ENCODE measurements at regions not wholly inside any gene's neighbourhood (a gene's known extent, or its start where the extent isn't known, plus 50 kb on each side); places are given as distances from the start of the nearest gene placed in this dataset.

GRCh38 chr21:38610623-38611251 is 112.5 kb upstream of the ERG start:
- TF ChIP-seq, protein P1, sequence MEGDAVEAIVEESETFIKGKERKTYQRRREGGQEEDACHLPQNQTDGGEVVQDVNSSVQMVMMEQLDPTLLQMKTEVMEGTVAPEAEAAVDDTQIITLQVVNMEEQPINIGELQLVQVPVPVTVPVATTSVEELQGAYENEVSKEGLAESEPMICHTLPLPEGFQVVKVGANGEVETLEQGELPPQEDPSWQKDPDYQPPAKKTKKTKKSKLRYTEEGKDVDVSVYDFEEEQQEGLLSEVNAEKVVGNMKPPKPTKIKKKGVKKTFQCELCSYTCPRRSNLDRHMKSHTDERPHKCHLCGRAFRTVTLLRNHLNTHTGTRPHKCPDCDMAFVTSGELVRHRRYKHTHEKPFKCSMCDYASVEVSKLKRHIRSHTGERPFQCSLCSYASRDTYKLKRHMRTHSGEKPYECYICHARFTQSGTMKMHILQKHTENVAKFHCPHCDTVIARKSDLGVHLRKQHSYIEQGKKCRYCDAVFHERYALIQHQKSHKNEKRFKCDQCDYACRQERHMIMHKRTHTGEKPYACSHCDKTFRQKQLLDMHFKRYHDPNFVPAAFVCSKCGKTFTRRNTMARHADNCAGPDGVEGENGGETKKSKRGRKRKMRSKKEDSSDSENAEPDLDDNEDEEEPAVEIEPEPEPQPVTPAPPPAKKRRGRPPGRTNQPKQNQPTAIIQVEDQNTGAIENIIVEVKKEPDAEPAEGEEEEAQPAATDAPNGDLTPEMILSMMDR (conservative IDR thresholded peaks at IDR 0.05), result no peak
- TF ChIP-seq EZH2 (IDR thresholded peaks at IDR 0.05; ENCODE audit: low read depth), result no peak
